HG03060 (cell line): ENCODE measurements at regions not wholly inside any gene's neighbourhood (a gene's known extent, or its start where the extent isn't known, plus 50 kb on each side); places are given as distances from the start of the nearest gene placed in this dataset.
"Not testable (repeated sequence)": the region's sequence is repeated elsewhere in the genome, so short reads cannot be mapped to it uniquely, and the experiment has no call there.

Experiments used
- ATAC-seq: cut with Tn5 transposase; IDR thresholded peaks from one replicate; pipeline ENCODE4 v1.9.1; 2021; ENCODE audit warnings: low read depth, moderate number of reproducible peaks; ENCODE audit not compliant: unreplicated experiment

- ATAC-seq: no peak
Observed at GRCh38 chr10:3584926-3585784, 199.9 kb downstream of the KLF6 start.

- ATAC-seq: no peak
Observed at GRCh38 chr10:3580565-3580964, 204.4 kb downstream of the KLF6 start.

- no peak for ATAC-seq
Observed at GRCh38 chr10:3579845-3580244, 205.2 kb downstream of the KLF6 start.

GRCh38 chr10:3578682-3579081 lies 206.3 kb downstream of the KLF6 start:
- no peak for ATAC-seq

GRCh38 chr10:3578159-3578558 lies 206.8 kb downstream of the KLF6 start:
- ATAC-seq: no peak

GRCh38 chr10:3574451-3574850 lies 210.6 kb downstream of the KLF6 start:
- ATAC-seq: no peak

- no peak for ATAC-seq
Observed at GRCh38 chr10:3573498-3573897, 211.5 kb downstream of the KLF6 start.

GRCh38 chr10:3571310-3571825 lies 213.6 kb downstream of the KLF6 start:
- ATAC-seq: no peak

GRCh38 chr10:3570855-3571266 lies 214.1 kb downstream of the KLF6 start:
- ATAC-seq: no peak

- ATAC-seq: no peak
Observed at GRCh38 chr10:3570131-3570729, 214.8 kb downstream of the KLF6 start.

GRCh38 chr10:3568983-3569382 lies 216.0 kb downstream of the KLF6 start:
- ATAC-seq: no peak

GRCh38 chr10:3568392-3568791 lies 216.6 kb downstream of the KLF6 start:
- ATAC-seq: no peak

GRCh38 chr10:3567291-3567963 lies 217.6 kb downstream of the KLF6 start:
- ATAC-seq: no peak

- ATAC-seq: no peak
Observed at GRCh38 chr10:3566627-3567026, 218.4 kb downstream of the KLF6 start.

GRCh38 chr10:3564346-3565002 lies 220.5 kb downstream of the KLF6 start:
- ATAC-seq: no peak

- no peak for ATAC-seq
Observed at GRCh38 chr10:3563298-3563697, 221.7 kb downstream of the KLF6 start.

GRCh38 chr10:3560628-3561027 lies 224.4 kb downstream of the KLF6 start:
- not testable (repeated sequence) for ATAC-seq

- ATAC-seq: no peak
Observed at GRCh38 chr10:3559527-3559926, 225.5 kb downstream of the KLF6 start.

GRCh38 chr10:3559011-3559410 lies 226.0 kb downstream of the KLF6 start:
- ATAC-seq: no peak

- not testable (repeated sequence) for ATAC-seq
Observed at GRCh38 chr10:3556191-3557017, 228.6 kb downstream of the KLF6 start.
